HEK293 (cell line): ENCODE measurements at regions not wholly inside any gene's neighbourhood (a gene's known extent, or its start where the extent isn't known, plus 50 kb on each side); places are given as distances from the start of the nearest gene placed in this dataset.

Experiments
- CTCF ChIA-PET: fragments of 350-600 bp; formaldehyde crosslinking; extraction: SDS; loops from one replicate; lab custom pipeline; 2021; ENCODE audit warnings: antibody characterized with exemption; lab: Yijun Ruan, JAX
- POLR2A ChIA-PET: fragments of 300-600 bp; formaldehyde crosslinking; extraction: SDS; loops from one replicate; lab custom pipeline; 2020; ENCODE audit warnings: antibody characterized with exemption, inconsistent platforms; lab: Yijun Ruan, JAX
- H3K27ac ChIP-seq: fragments of 200-500 bp; sonication (Bioruptor generic); 2 replicates; pipeline ENCODE4 v1.5.1; 2014; ENCODE audit warnings: low read depth, low read length, control low read depth, inconsistent platforms; ENCODE audit errors: extremely low read depth
- H3K36me3 ChIP-seq, 2 experiments: fragments of 200-500 bp in 1 of 2; sonication (Bioruptor generic) in 1 of 2; 1 replicate in 1 of 2; 2 replicates in 1 of 2; pipeline ENCODE4 v1.5.1; 2014 to 2017; ENCODE audit warnings: inconsistent platforms in 2 of 2, low read length in 2 of 2; ENCODE audit not compliant: control insufficient read depth in 2 of 2, insufficient read depth in 1 of 2
- H3K4me1 ChIP-seq: fragments of 200-500 bp; sonication (Bioruptor generic); 2 replicates; pipeline ENCODE4 v1.5.1; 2014; ENCODE audit warnings: mild to moderate bottlenecking, low read length, inconsistent platforms; ENCODE audit not compliant: control insufficient read depth, insufficient read depth
- H3K4me3 ChIP-seq: 2 replicates; pipeline ENCODE4 v1.5.1; 2011; ENCODE audit warnings: low read depth, mild to moderate bottlenecking, control low read depth, low read length, moderate library complexity
- H3K9me3 ChIP-seq: fragments of 200-500 bp; sonication (Bioruptor generic); 2 replicates; pipeline ENCODE4 v1.5.1; 2014; ENCODE audit warnings: low read depth, low read length, inconsistent platforms; ENCODE audit not compliant: control insufficient read depth, insufficient read depth
- TSHZ1 ChIP-seq: fragments of 450-650 bp; formaldehyde crosslinking; IDR thresholded peaks from 2 replicates; pipeline ENCODE4 v1.5.1; 2016; ENCODE audit warnings: missing biosample characterization, missing genetic modification characterization, borderline replicate concordance
- ZNF184 ChIP-seq: fragments of 450-650 bp; IDR thresholded peaks from 2 replicates; pipeline ENCODE4 v1.5.1; 2018; ENCODE audit warnings: missing biosample characterization, mild to moderate bottlenecking, missing genetic modification characterization
- ZNF335 ChIP-seq: fragments of 450-650 bp; formaldehyde crosslinking; conservative IDR thresholded peaks from 2 replicates; pipeline ENCODE4 v1.5.1; 2016; ENCODE audit warnings: missing biosample characterization, missing genetic modification characterization
- ZNF366 ChIP-seq: fragments of 450-650 bp; formaldehyde crosslinking; conservative IDR thresholded peaks from 2 replicates; pipeline ENCODE4 v1.5.1; 2016; ENCODE audit warnings: missing biosample characterization, missing genetic modification characterization
- ZNF391 ChIP-seq: fragments of 450-650 bp; formaldehyde crosslinking; IDR thresholded peaks from 2 replicates; pipeline ENCODE4 v1.5.1; 2016; ENCODE audit warnings: low read depth, missing biosample characterization, missing genetic modification characterization, borderline replicate concordance
- ZNF488 ChIP-seq: fragments of 450-650 bp; formaldehyde crosslinking; IDR thresholded peaks from 2 replicates; pipeline ENCODE4 v1.5.1; 2016; ENCODE audit warnings: missing biosample characterization, missing genetic modification characterization
- ZNF555 ChIP-seq: fragments of 450-650 bp; formaldehyde crosslinking; conservative IDR thresholded peaks from 2 replicates; pipeline ENCODE4 v1.5.1; 2017; ENCODE audit warnings: missing biosample characterization, mild to moderate bottlenecking, missing genetic modification characterization, inconsistent platforms
- ZNF561 ChIP-seq: fragments of 450-650 bp; IDR thresholded peaks from 2 replicates; pipeline ENCODE4 v1.5.1; 2018; ENCODE audit warnings: missing biosample characterization, missing genetic modification characterization, borderline replicate concordance
- ZNF571 ChIP-seq: fragments of 450-650 bp; formaldehyde crosslinking; IDR thresholded peaks from 2 replicates; pipeline ENCODE4 v1.5.0; 2017; ENCODE audit warnings: missing biosample characterization, missing genetic modification characterization
- ZNF596 ChIP-seq: fragments of 450-650 bp; IDR thresholded peaks from 2 replicates; pipeline ENCODE4 v1.5.0; 2018; ENCODE audit warnings: missing biosample characterization, mild to moderate bottlenecking, missing genetic modification characterization, moderate library complexity
- ZNF768 ChIP-seq: fragments of 450-650 bp; formaldehyde crosslinking; IDR thresholded peaks from 2 replicates; pipeline ENCODE4 v1.5.1; 2018; ENCODE audit warnings: missing biosample characterization, mild to moderate bottlenecking, missing genetic modification characterization
- ZSCAN23 ChIP-seq: fragments of 450-650 bp; formaldehyde crosslinking; IDR thresholded peaks from 2 replicates; pipeline ENCODE4 v1.5.1; 2016; ENCODE audit warnings: missing biosample characterization, missing genetic modification characterization
- TF ChIP-seq, protein P1 (sequence below): IDR thresholded peaks from 2 replicates; pipeline ENCODE4 v1.6.1; 2011; ENCODE audit warnings: mild to moderate bottlenecking, low read depth, low read length, borderline replicate concordance
- TF ChIP-seq, protein P2 (sequence below): fragments of 450-650 bp; formaldehyde crosslinking; IDR thresholded peaks from 2 replicates; pipeline ENCODE4 v1.5.1; 2016; ENCODE audit warnings: missing biosample characterization, missing genetic modification characterization

DNA sequence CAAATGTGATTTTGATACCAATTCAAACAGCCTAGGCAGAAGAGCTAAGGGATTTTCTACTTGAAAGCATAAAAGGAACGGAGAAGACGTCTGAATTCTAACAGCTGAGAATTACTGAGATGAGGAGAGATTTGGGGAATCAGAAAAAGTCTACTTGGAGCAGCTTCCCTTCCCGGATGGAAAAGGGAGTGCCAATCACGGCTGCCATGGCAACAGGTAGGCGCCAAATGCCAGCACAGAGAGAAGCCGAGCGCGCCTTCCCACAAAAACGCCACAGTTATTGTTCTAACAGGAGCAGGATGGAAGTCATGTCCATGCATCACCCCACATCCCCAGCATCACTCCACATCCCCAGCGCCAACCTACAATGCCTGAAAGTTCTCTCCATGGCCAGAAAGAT, 63.5 kb upstream of the PRR20G start (continued):
- TF ChIP-seq ZNF488 (tag by site-specific recombination) (no peak), ZNF571 (no peak), ZNF555 (tag by site-specific recombination) (no peak), ZNF768 (tag by site-specific recombination) (no peak), ZNF184 (tag by site-specific recombination) (no peak), ZNF561 (tag by site-specific recombination) (no peak)
- TF ChIP-seq, protein P1, sequence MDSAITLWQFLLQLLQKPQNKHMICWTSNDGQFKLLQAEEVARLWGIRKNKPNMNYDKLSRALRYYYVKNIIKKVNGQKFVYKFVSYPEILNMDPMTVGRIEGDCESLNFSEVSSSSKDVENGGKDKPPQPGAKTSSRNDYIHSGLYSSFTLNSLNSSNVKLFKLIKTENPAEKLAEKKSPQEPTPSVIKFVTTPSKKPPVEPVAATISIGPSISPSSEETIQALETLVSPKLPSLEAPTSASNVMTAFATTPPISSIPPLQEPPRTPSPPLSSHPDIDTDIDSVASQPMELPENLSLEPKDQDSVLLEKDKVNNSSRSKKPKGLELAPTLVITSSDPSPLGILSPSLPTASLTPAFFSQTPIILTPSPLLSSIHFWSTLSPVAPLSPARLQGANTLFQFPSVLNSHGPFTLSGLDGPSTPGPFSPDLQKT = no peak
- TF ChIP-seq, all 188 proteins: peak for 0

- ChIA-PET CTCF (no interaction called here), POLR2A (no interaction called here)
Observed at GRCh38 chr3:127350172-127351050, 62.6 kb upstream of the PRR20G start.

More at GRCh38 chr3:127350172-127351050, 62.6 kb upstream of the PRR20G start:
- Histone ChIP-seq H3K9me3 (no peaks in the 10 kb centered on the region), H3K27ac (no peak overlapping the region), H3K4me1 (no peaks in the 10 kb centered on the region), H3K36me3 (no peaks in the 10 kb centered on the region), H3K4me3 (no peak overlapping the region)
- TF ChIP-seq ZNF335 (tag by site-specific recombination) = no peak
- TF ChIP-seq ZNF366 (tag by site-specific recombination) = no peak
- TF ChIP-seq, protein P2, sequence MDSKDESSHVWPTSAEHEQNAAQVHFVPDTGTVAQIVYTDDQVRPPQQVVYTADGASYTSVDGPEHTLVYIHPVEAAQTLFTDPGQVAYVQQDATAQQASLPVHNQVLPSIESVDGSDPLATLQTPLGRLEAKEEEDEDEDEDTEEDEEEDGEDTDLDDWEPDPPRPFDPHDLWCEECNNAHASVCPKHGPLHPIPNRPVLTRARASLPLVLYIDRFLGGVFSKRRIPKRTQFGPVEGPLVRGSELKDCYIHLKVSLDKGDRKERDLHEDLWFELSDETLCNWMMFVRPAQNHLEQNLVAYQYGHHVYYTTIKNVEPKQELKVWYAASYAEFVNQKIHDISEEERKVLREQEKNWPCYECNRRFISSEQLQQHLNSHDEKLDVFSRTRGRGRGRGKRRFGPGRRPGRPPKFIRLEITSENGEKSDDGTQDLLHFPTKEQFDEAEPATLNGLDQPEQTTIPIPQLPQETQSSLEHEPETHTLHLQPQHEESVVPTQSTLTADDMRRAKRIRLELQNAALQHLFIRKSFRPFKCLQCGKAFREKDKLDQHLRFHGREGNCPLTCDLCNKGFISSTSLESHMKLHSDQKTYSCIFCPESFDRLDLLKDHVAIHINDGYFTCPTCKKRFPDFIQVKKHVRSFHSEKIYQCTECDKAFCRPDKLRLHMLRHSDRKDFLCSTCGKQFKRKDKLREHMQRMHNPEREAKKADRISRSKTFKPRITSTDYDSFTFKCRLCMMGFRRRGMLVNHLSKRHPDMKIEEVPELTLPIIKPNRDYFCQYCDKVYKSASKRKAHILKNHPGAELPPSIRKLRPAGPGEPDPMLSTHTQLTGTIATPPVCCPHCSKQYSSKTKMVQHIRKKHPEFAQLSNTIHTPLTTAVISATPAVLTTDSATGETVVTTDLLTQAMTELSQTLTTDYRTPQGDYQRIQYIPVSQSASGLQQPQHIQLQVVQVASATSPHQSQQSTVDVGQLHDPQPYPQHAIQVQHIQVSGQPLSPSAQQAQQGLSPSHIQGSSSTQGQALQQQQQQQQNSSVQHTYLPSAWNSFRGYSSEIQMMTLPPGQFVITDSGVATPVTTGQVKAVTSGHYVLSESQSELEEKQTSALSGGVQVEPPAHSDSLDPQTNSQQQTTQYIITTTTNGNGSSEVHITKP (tag by site-specific recombination) = no peak
- no peak for TF ChIP-seq TSHZ1 (tag by site-specific recombination)
- TF ChIP-seq ZSCAN23 (tag by site-specific recombination) = no peak
- TF ChIP-seq ZNF596 = no peak
- TF ChIP-seq ZNF391 = no peak
